ENCODE measurements at regions not wholly inside any gene's neighbourhood (a gene's known extent, or its start where the extent isn't known, plus 50 kb on each side); places are given as distances from the start of the nearest gene placed in this dataset.

- Histone ChIP-seq H3F3A (replicated peaks; ENCODE audit: low read depth) (no peaks in the 10 kb centered on the region), H3K4me3 (no peak overlapping the region), H3K4me1 (ENCODE audit: insufficient read depth) (peaks cover 6% of the 10 kb centered on the region), H2AFZ (no peak overlapping the region), H3K27ac (ENCODE audit: low read depth) (no peak overlapping the region), H3K27me3 (ENCODE audit: insufficient read depth) (no peaks in the 10 kb centered on the region), H4K20me1 (replicated peaks; ENCODE audit: insufficient read depth) (no peaks in the 10 kb centered on the region), H3K4me2 (no peak overlapping the region), H3K79me2 (replicated peaks; ENCODE audit: insufficient read depth) (no peaks in the 10 kb centered on the region), H3K36me3 (ENCODE audit: insufficient read depth) (no peaks in the 10 kb centered on the region), H3K9me2 (ENCODE audit: insufficient read depth) (no peaks in the 10 kb centered on the region)
- Mint-ChIP-seq H3K27ac (no peak overlapping the region), H3K4me3 (no peak overlapping the region), H3K27me3 (ENCODE audit: insufficient read depth, low read depth, poor library complexity) (no peaks in the 10 kb centered on the region), H3K36me3 (ENCODE audit: low read depth) (no peaks in the 10 kb centered on the region), H3K9me3 (no peaks in the 10 kb centered on the region), H3K4me1 (peaks cover 7% of the 10 kb centered on the region; the same call in 1 of the 3 replicates)
- ATAC-seq, result no peak
- DNase-seq (ENCODE audit: low spot score), result no peak
- no peak for TF ChIP-seq NANOG (IDR thresholded peaks at IDR 0.05; ENCODE audit: borderline replicate concordance)
- no peak for TF ChIP-seq ZNF114 (CRISPR knock-in tag; IDR thresholded peaks at IDR 0.05)
- no peak for TF ChIP-seq STAT1 (IDR thresholded peaks at IDR 0.05; ENCODE audit: unreplicated experiment)
- no peak for TF ChIP-seq CTCF (conservative IDR thresholded peaks at IDR 0.05; ENCODE audit: low read depth in 2 of 2)
- TF ChIP-seq JUNB (IDR thresholded peaks at IDR 0.05; ENCODE audit: unreplicated experiment), result no peak
These were observed 919.8 kb upstream of the SLITRK1 start for GRCh38 chr13:84802073-84802472.

GRCh38 chr13:84784443-84785153, 902.3 kb upstream of the SLITRK1 start:
- Histone ChIP-seq H3K27me3 (ENCODE audit: insufficient read depth) (no peaks in the 10 kb centered on the region), H3K36me3 (ENCODE audit: insufficient read depth) (no peaks in the 10 kb centered on the region), H3K4me1 (ENCODE audit: insufficient read depth) (no peaks in the 10 kb centered on the region), H4K20me1 (replicated peaks; ENCODE audit: insufficient read depth) (no peaks in the 10 kb centered on the region), H3K4me3 (no peak overlapping the region), H3F3A (replicated peaks; ENCODE audit: low read depth) (no peaks in the 10 kb centered on the region), H2AFZ (no peak overlapping the region), H3K4me2 (no peak overlapping the region), H3K79me2 (replicated peaks; ENCODE audit: insufficient read depth) (no peaks in the 10 kb centered on the region), H3K27ac (ENCODE audit: low read depth) (no peak overlapping the region), H3K9me2 (ENCODE audit: insufficient read depth) (0 out of 2 replicates have a peak, but pooled peaks cover 4% of the 10 kb centered on the region)
- ATAC-seq (no peak), DNase-seq (ENCODE audit: low spot score) (no peak)
- peaks cover 3% of the 10 kb centered on the region for H3K27me3 Mint-ChIP-seq (ENCODE audit: insufficient read depth, low read depth, poor library complexity)
- peaks cover 7% of the 10 kb centered on the region for H3K4me1 Mint-ChIP-seq
- H3K4me3 Mint-ChIP-seq, result no peak overlapping the region
- no peak overlapping the region for H3K27ac Mint-ChIP-seq
- peaks cover 9% of the 10 kb centered on the region; the same call in 2 of the 3 replicates for H3K9me3 Mint-ChIP-seq
- peaks cover 12% of the 10 kb centered on the region for H3K36me3 Mint-ChIP-seq (ENCODE audit: low read depth)
- TF ChIP-seq ZNF331 (CRISPR knock-in tag; IDR thresholded peaks at IDR 0.05; ENCODE audit: low read depth), result no peak
- TF ChIP-seq NANOG (IDR thresholded peaks at IDR 0.05; ENCODE audit: borderline replicate concordance), result no peak
- TF ChIP-seq JUNB (IDR thresholded peaks at IDR 0.05; ENCODE audit: unreplicated experiment), result no peak
- TF ChIP-seq STAT1 (IDR thresholded peaks at IDR 0.05; ENCODE audit: unreplicated experiment), result no peak
- no peak for TF ChIP-seq EZH2 (IDR thresholded peaks at IDR 0.05; ENCODE audit: low read depth, unreplicated experiment)
- no peak for TF ChIP-seq CTCF (conservative IDR thresholded peaks at IDR 0.05; ENCODE audit: low read depth in 2 of 2)
- TF ChIP-seq, protein P1, sequence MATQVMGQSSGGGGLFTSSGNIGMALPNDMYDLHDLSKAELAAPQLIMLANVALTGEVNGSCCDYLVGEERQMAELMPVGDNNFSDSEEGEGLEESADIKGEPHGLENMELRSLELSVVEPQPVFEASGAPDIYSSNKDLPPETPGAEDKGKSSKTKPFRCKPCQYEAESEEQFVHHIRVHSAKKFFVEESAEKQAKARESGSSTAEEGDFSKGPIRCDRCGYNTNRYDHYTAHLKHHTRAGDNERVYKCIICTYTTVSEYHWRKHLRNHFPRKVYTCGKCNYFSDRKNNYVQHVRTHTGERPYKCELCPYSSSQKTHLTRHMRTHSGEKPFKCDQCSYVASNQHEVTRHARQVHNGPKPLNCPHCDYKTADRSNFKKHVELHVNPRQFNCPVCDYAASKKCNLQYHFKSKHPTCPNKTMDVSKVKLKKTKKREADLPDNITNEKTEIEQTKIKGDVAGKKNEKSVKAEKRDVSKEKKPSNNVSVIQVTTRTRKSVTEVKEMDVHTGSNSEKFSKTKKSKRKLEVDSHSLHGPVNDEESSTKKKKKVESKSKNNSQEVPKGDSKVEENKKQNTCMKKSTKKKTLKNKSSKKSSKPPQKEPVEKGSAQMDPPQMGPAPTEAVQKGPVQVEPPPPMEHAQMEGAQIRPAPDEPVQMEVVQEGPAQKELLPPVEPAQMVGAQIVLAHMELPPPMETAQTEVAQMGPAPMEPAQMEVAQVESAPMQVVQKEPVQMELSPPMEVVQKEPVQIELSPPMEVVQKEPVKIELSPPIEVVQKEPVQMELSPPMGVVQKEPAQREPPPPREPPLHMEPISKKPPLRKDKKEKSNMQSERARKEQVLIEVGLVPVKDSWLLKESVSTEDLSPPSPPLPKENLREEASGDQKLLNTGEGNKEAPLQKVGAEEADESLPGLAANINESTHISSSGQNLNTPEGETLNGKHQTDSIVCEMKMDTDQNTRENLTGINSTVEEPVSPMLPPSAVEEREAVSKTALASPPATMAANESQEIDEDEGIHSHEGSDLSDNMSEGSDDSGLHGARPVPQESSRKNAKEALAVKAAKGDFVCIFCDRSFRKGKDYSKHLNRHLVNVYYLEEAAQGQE (IDR thresholded peaks at IDR 0.05; ENCODE audit: unreplicated experiment), result no peak
- TF ChIP-seq, protein P2, sequence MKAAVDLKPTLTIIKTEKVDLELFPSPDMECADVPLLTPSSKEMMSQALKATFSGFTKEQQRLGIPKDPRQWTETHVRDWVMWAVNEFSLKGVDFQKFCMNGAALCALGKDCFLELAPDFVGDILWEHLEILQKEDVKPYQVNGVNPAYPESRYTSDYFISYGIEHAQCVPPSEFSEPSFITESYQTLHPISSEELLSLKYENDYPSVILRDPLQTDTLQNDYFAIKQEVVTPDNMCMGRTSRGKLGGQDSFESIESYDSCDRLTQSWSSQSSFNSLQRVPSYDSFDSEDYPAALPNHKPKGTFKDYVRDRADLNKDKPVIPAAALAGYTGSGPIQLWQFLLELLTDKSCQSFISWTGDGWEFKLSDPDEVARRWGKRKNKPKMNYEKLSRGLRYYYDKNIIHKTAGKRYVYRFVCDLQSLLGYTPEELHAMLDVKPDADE (IDR thresholded peaks at IDR 0.05), result no peak
- TF ChIP-seq ZNF114 (CRISPR knock-in tag; IDR thresholded peaks at IDR 0.05), result no peak
- no peak for TF ChIP-seq POLR2AphosphoS5 (IDR thresholded peaks at IDR 0.05; ENCODE audit: low read depth)
